ENCODE measurements at regions not wholly inside any gene's neighbourhood (a gene's known extent, or its start where the extent isn't known, plus 50 kb on each side); places are given as distances from the start of the nearest gene placed in this dataset.

DNA sequence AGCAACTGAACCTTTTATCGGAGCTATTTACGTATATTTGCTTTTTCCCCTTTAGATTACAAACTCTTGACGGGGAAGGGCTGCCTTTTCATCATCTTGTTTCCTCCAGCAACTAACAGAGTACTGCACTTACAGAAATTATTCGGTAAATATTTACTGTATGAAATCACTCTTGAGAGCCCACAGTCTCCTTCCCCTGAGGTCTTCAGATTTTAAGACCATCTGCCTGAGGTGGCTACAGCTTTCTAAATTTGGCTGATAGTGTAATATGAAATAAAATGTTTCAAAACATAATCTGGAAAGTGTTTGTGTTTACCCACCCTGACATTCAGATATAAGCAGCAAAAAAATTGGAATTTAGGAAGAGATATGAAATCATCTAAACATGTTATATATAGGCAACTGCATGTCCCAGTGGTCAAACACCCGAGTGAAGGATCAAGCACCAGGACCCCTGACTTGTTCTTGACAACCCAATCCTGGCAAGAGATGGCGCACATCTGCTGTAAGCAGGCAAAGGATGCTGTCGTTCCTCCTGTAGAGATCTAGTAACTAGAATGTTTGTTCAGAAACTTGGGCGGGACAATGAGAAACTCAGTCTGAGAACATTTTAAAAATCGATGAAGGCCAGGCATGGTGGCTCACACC is 60.9 kb downstream of the SIPA1L2 start:
- BruUV-seq (replicated peaks): no TSS peak
- CTCF ChIA-PET: no interaction called here
- DNase-seq (ENCODE audit: low read depth, low spot score) (no peak), ATAC-seq (no peak)
- TF ChIP-seq SIN3A (IDR thresholded peaks at IDR 0.05; ENCODE audit: borderline replicate concordance, insufficient read depth, low read depth, low read length): no peak
- TF ChIP-seq, protein P1, sequence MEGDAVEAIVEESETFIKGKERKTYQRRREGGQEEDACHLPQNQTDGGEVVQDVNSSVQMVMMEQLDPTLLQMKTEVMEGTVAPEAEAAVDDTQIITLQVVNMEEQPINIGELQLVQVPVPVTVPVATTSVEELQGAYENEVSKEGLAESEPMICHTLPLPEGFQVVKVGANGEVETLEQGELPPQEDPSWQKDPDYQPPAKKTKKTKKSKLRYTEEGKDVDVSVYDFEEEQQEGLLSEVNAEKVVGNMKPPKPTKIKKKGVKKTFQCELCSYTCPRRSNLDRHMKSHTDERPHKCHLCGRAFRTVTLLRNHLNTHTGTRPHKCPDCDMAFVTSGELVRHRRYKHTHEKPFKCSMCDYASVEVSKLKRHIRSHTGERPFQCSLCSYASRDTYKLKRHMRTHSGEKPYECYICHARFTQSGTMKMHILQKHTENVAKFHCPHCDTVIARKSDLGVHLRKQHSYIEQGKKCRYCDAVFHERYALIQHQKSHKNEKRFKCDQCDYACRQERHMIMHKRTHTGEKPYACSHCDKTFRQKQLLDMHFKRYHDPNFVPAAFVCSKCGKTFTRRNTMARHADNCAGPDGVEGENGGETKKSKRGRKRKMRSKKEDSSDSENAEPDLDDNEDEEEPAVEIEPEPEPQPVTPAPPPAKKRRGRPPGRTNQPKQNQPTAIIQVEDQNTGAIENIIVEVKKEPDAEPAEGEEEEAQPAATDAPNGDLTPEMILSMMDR (IDR thresholded peaks at IDR 0.05): no peak
- no peak for TF ChIP-seq TCF7L2 (IDR thresholded peaks at IDR 0.05; ENCODE audit: low read depth, low read length)
- TF ChIP-seq, protein P2, sequence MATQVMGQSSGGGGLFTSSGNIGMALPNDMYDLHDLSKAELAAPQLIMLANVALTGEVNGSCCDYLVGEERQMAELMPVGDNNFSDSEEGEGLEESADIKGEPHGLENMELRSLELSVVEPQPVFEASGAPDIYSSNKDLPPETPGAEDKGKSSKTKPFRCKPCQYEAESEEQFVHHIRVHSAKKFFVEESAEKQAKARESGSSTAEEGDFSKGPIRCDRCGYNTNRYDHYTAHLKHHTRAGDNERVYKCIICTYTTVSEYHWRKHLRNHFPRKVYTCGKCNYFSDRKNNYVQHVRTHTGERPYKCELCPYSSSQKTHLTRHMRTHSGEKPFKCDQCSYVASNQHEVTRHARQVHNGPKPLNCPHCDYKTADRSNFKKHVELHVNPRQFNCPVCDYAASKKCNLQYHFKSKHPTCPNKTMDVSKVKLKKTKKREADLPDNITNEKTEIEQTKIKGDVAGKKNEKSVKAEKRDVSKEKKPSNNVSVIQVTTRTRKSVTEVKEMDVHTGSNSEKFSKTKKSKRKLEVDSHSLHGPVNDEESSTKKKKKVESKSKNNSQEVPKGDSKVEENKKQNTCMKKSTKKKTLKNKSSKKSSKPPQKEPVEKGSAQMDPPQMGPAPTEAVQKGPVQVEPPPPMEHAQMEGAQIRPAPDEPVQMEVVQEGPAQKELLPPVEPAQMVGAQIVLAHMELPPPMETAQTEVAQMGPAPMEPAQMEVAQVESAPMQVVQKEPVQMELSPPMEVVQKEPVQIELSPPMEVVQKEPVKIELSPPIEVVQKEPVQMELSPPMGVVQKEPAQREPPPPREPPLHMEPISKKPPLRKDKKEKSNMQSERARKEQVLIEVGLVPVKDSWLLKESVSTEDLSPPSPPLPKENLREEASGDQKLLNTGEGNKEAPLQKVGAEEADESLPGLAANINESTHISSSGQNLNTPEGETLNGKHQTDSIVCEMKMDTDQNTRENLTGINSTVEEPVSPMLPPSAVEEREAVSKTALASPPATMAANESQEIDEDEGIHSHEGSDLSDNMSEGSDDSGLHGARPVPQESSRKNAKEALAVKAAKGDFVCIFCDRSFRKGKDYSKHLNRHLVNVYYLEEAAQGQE (IDR thresholded peaks at IDR 0.05; ENCODE audit: insufficient read depth in 1 of 2, low read depth in 2 of 2, low read length in 1 of 2): no peak
- TF ChIP-seq POLR2AphosphoS5 (IDR thresholded peaks at IDR 0.05; ENCODE audit: low read depth, low read length): no peak
- POLR2A ChIA-PET: no interaction called here
- Histone ChIP-seq H3K4me3 (ENCODE audit: low read depth in 2 of 2, low read length in 2 of 2) (no peak overlapping the region), H3K27ac (ENCODE audit: low read length) (no peak overlapping the region), H3K36me3 (ENCODE audit: control insufficient read depth, insufficient read depth, low read length) (no peaks in the 10 kb centered on the region), H3K27me3 (ENCODE audit: control insufficient read depth, insufficient read depth, low read length) (no peaks in the 10 kb centered on the region), H3K4me1 (ENCODE audit: control insufficient read depth, insufficient read depth, low read length) (no peaks in the 10 kb centered on the region), H3K9me3 (ENCODE audit: control insufficient read depth, insufficient read depth, low read depth, low read length) (no peaks in the 10 kb centered on the region)
- in situ Hi-C loops (cut with HindIII; ENCODE audit: low pct_unique_long_range_greater_than_20kb, low sequenced_read_pairs) (no loop called here), intact Hi-C loops (cut with micrococcal nuclease; ENCODE audit: unreplicated experiment) (no loop called here)

DNA sequence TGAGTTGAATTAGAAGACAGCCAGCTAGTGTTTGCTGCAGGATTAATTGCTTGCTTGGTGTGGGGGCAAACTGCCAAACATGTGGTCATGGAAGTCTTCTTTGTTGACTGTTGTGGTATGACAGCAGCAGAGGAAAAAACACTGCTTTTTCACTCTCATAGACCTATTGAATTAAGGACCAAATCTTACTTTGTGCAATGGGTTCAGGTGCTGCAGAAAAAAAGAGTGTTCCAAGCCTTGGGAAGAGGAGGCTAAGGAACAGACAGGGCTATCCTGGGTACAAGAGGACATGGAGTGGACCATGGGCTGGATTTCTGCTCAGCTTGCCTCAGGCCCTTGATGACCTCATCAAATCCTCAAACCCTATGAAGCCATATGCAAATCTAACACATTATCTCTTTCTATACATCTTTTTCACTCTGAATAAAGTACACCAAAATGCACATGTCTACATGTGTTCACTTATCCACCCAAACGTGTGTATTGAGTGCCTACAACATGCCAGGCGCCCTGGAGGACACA is 61.5 kb downstream of the SIPA1L2 start:
- no peaks in the 10 kb centered on the region for H3K9me3 ChIP-seq (ENCODE audit: control insufficient read depth, insufficient read depth, low read depth, low read length)
- TF ChIP-seq, protein P1 (IDR thresholded peaks at IDR 0.05): no peak
- TF ChIP-seq TCF7L2 (IDR thresholded peaks at IDR 0.05; ENCODE audit: low read depth, low read length): no peak
- TF ChIP-seq, protein P2 (IDR thresholded peaks at IDR 0.05; ENCODE audit: insufficient read depth in 1 of 2, low read depth in 2 of 2, low read length in 1 of 2): no peak
- TF ChIP-seq POLR2AphosphoS5 (IDR thresholded peaks at IDR 0.05; ENCODE audit: low read depth, low read length): no peak
- no peak for TF ChIP-seq SIN3A (IDR thresholded peaks at IDR 0.05; ENCODE audit: borderline replicate concordance, insufficient read depth, low read depth, low read length)
- no peak overlapping the region for H3K27ac ChIP-seq (ENCODE audit: low read length)
- ATAC-seq: no peak
- H3K4me1 ChIP-seq (ENCODE audit: control insufficient read depth, insufficient read depth, low read length): no peaks in the 10 kb centered on the region
- intact Hi-C loops (cut with micrococcal nuclease; ENCODE audit: unreplicated experiment) (no loop called here), in situ Hi-C loops (cut with HindIII; ENCODE audit: low pct_unique_long_range_greater_than_20kb, low sequenced_read_pairs) (no loop called here)
- H3K27me3 ChIP-seq (ENCODE audit: control insufficient read depth, insufficient read depth, low read length): no peaks in the 10 kb centered on the region
- no peak overlapping the region for H3K4me3 ChIP-seq (ENCODE audit: low read depth in 2 of 2, low read length in 2 of 2)
- H3K36me3 ChIP-seq (ENCODE audit: control insufficient read depth, insufficient read depth, low read length): no peaks in the 10 kb centered on the region
- ChIA-PET CTCF (no interaction called here), POLR2A (no interaction called here)
- no peak for DNase-seq (ENCODE audit: low read depth, low spot score)
- no TSS peak for BruUV-seq (replicated peaks)
